Heart left ventricle (tissue), 16 donors: ENCODE measurements at regions not wholly inside any gene's neighbourhood (a gene's known extent, or its start where the extent isn't known, plus 50 kb on each side); places are given as distances from the start of the nearest gene placed in this dataset.

Experiments
- ATAC-seq, 4 donors: fragments of 200-7000 bp; cut with Tn5 transposase; one replicate each; pipeline ENCODE4 v1.9.1; 2020 to 2022; ENCODE audit warnings: moderate library complexity in 4 of 4, mild to moderate bottlenecking in 3 of 4, moderate number of reproducible peaks in 1 of 4
- DNase-seq, 5 donors: peaks; one replicate each; pipeline ENCODE4 v3.0.0-alpha.2; 2020
- H3K27ac ChIP-seq, 12 donors: fragments of 200-600 bp; sonication (generic) in 4 of 12; one replicate each; pipeline versions ENCODE4 v1.5.0 to v1.8.0; 2016 to 2022; ENCODE audit warnings: mild to moderate bottlenecking in 2 of 12
- H3K27me3 ChIP-seq, 9 donors: fragments of 200-600 bp; sonication (generic) in 2 of 9; one replicate each; pipeline versions ENCODE4 v1.5.1 to v1.8.0; 2016 to 2022; ENCODE audit warnings: mild to moderate bottlenecking in 3 of 9
- H3K36me3 ChIP-seq, 9 donors: fragments of 200-600 bp; sonication (generic) in 2 of 9; one replicate each; pipeline versions ENCODE4 v1.5.0 to v1.8.0; 2018 to 2022; ENCODE audit warnings: mild to moderate bottlenecking in 2 of 9
- H3K4me1 ChIP-seq, 12 donors: fragments of 200-600 bp; sonication (generic) in 4 of 12; one replicate each; pipeline versions ENCODE4 v1.5.0 to v1.8.0; 2016 to 2022; ENCODE audit warnings: mild to moderate bottlenecking in 3 of 12
- H3K4me3 ChIP-seq, 12 donors: fragments of 200-600 bp; sonication (generic) in 4 of 12; one replicate each; pipeline versions ENCODE4 v1.5.0 to v1.8.0; 2017 to 2022; ENCODE audit warnings: mild to moderate bottlenecking in 9 of 12, moderate library complexity in 4 of 12
- H3K9me3 ChIP-seq, 12 donors: fragments of 200-600 bp; sonication (generic) in 4 of 12; one replicate each; pipeline versions ENCODE4 v1.5.0 to v1.8.0; 2016 to 2022; ENCODE audit warnings: mild to moderate bottlenecking in 1 of 12
- POLR2A ChIP-seq, 2 donors: fragments of 450-650 bp; IDR thresholded peaks; one replicate each; pipeline ENCODE4 v1.6.1; 2017; ENCODE audit warnings: antibody characterized with exemption in 2 of 2, mild to moderate bottlenecking in 2 of 2, moderate library complexity in 2 of 2
- WGBS, 4 donors: extraction: QIAGEN DNeasy Blood & Tissue Kit in 2 of 4; methylation state at CpG; one replicate each; pipeline versions ENCODE4 v1.1.5 to v1.1.7; 2013 to 2018; 5-methylcytosine and 5-hydroxymethylcytosine counted together
- intact Hi-C, 10 donors: fragments of 100-400 bp; cut with DNase I; formaldehyde crosslinking; loops; one replicate each; pipeline versions ENCODE4 v1.11.1 to v1.14.2; 2022
- TF ChIP-seq, protein P1 (sequence below), 12 donors: fragments of 200-600 bp; sonication (generic) in 4 of 12; IDR thresholded peaks; one replicate each; pipeline versions ENCODE4 v1.5.0 to v1.8.0; 2018 to 2022; ENCODE audit warnings: antibody characterized with exemption in 12 of 12, mild to moderate bottlenecking in 5 of 12
- donor health status: ischemic (EF 13 %, LVEDD 7.1; RV severe dilation, severe dysfunction).
- donor health status: healthy with polysubstance abuse.
- donor health status: DM: no; HTN: yes; CAD: no.
- donor health status: DM: no; HTN: no; CAD: no.
- donor health status: ischemic (EF 25% LVEDD 6.9; RV normal size, moderate dysfunction).
- donor health status: ischemic (EF 25% LVEDD 5.7; RV mildly dilated, moderate dysfunction).
- donor health status: healthy.
- donor health status: DM: yes; HTN: yes; CAD: no.
- donor health status: ischemic (EF 35%, LVEDD 5.7; RV mildly dilated, moderate dysfunction).
- donor health status: nonischemic (EF 11% LVEDD 7.7; RV severe dilation, severe dysfunction).
- donor health status: DM: yes; HTN: yes; CAD: no.
- donor health status: PGD.
- donor health status: ischemic (EF 29% LVEDD 5.4; RV normal size, mild dysfunction).
- donor health status: nonischemic (EF 23%, LVEDD 6.1; RV moderate dilation, normal function).

- Histone ChIP-seq H3K4me1 (no peaks in the 10 kb centered on the region), H3K9me3 (peaks cover 0 to 11% (median 3%) of the 10 kb centered on the region in 12 donors), H3K4me3 (no peak overlapping the region), H3K36me3 (no peaks in the 10 kb centered on the region), H3K27me3 (no peaks in the 10 kb centered on the region), H3K27ac (no peak overlapping the region)
- intact Hi-C loops: no loop called here
- ATAC-seq (no peak), DNase-seq (no peak)
- 72 to 85% (median 76%) methylated on average over 1 of the region's 1 CpG for WGBS, 4 donors
- TF ChIP-seq POLR2A (IDR thresholded peaks at IDR 0.05): no peak
- TF ChIP-seq, protein P1, sequence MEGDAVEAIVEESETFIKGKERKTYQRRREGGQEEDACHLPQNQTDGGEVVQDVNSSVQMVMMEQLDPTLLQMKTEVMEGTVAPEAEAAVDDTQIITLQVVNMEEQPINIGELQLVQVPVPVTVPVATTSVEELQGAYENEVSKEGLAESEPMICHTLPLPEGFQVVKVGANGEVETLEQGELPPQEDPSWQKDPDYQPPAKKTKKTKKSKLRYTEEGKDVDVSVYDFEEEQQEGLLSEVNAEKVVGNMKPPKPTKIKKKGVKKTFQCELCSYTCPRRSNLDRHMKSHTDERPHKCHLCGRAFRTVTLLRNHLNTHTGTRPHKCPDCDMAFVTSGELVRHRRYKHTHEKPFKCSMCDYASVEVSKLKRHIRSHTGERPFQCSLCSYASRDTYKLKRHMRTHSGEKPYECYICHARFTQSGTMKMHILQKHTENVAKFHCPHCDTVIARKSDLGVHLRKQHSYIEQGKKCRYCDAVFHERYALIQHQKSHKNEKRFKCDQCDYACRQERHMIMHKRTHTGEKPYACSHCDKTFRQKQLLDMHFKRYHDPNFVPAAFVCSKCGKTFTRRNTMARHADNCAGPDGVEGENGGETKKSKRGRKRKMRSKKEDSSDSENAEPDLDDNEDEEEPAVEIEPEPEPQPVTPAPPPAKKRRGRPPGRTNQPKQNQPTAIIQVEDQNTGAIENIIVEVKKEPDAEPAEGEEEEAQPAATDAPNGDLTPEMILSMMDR (IDR thresholded peaks at IDR 0.05): no peak
Observed at GRCh38 chr7:110144599-110144998, 946.3 kb upstream of the LRRN3 start.

DNA sequence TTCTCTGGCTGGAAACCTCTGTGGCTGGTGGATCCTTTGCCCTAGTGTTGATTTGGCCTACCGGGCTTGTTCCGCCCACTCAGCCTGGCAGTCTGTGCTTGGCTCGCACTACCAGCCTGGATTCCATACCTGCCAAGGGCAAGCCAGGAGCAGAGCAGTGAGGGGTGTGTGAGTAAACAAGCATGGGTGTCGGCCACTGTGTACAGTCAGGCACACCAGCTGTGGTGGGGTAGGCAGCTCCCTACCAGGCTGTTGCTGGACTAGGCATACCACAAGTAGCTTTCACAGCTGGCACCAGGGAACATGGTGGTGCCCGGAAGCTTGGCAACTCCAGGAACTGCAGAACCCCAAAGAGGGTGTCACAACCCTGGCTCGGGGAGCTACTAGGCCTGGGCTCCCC, 942.9 kb upstream of the LRRN3 start:
- intact Hi-C loops: no loop called here
- TF ChIP-seq, protein P1 (IDR thresholded peaks at IDR 0.05): no peak
- no peak for TF ChIP-seq POLR2A (IDR thresholded peaks at IDR 0.05)
- Histone ChIP-seq H3K4me3 (no peak overlapping the region), H3K27me3 (no peaks in the 10 kb centered on the region), H3K4me1 (no peaks in the 10 kb centered on the region), H3K9me3 (peaks cover 0 to 11% (median 1%) of the 10 kb centered on the region in 12 donors), H3K36me3 (no peaks in the 10 kb centered on the region), H3K27ac (no peak overlapping the region)
- ATAC-seq (no peak), DNase-seq (peak in 1 of 5 donors; percentile 51)
- 93 to 95% (median 95%) methylated on average over 5 to 6 of the region's 6 CpGs for WGBS, 4 donors

- H3K4me1 ChIP-seq: no peaks in the 10 kb centered on the region
- ATAC-seq (no peak), DNase-seq (no peak)
- H3K36me3 ChIP-seq: no peaks in the 10 kb centered on the region
- intact Hi-C loops: no loop called here
- H3K4me3 ChIP-seq: no peak overlapping the region
- WGBS, 4 donors: 78 to 93% (median 82%) methylated on average over 3 of the region's 3 CpGs
- no peak overlapping the region for H3K27ac ChIP-seq
- H3K9me3 ChIP-seq: peaks cover 0 to 7% (median 0%) of the 10 kb centered on the region in 12 donors
- TF ChIP-seq, protein P1 (IDR thresholded peaks at IDR 0.05): no peak
- no peak for TF ChIP-seq POLR2A (IDR thresholded peaks at IDR 0.05)
- H3K27me3 ChIP-seq: no peaks in the 10 kb centered on the region
Observed at GRCh38 chr7:110153222-110153621, 937.7 kb upstream of the LRRN3 start.

GRCh38 chr7:110156511-110156910, 934.4 kb upstream of the LRRN3 start:
- Histone ChIP-seq H3K9me3 (no peaks in the 10 kb centered on the region), H3K27me3 (no peaks in the 10 kb centered on the region), H3K4me1 (no peaks in the 10 kb centered on the region), H3K4me3 (no peak overlapping the region), H3K27ac (no peak overlapping the region), H3K36me3 (no peaks in the 10 kb centered on the region)
- intact Hi-C loops: no loop called here
- no peak for ATAC-seq
- DNase-seq: no peak
- WGBS, 4 donors: 81 to 94% (median 84%) methylated on average over 1 of the region's 1 CpG
- TF ChIP-seq, protein P1 (IDR thresholded peaks at IDR 0.05): no peak
- no peak for TF ChIP-seq POLR2A (IDR thresholded peaks at IDR 0.05)
